NCI-H526 treated with DMSO at 0.1 percent for 48 hours (cell line): ENCODE measurements at regions not wholly inside any gene's neighbourhood (a gene's known extent, or its start where the extent isn't known, plus 50 kb on each side); places are given as distances from the start of the nearest gene placed in this dataset.

ENCODE experiments used
- DNase-seq: peaks from one replicate; lab custom pipeline; 2025; lab: John Stamatoyannopoulos, UW

DNA sequence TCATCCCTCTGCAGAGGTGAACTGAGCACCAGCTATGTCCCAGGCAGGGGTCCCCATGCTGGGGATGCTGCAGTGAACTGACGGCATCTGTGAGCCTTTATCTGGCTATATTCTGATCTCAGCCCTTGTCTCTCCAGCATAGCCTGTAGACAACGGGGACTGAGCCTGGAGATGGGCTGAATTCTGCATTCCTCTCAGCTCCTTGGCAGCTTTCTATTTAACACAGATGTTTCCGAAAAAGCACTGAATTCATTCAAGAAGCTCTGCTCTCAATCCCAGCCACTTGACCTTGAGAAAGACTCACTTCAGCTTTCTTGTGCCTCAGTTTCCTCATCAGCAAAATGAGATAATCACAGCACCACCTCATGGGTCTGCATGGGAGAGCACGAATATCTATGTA, 204.4 kb upstream of the PMEPA1 start:
- DNase-seq, result no peak

DNA sequence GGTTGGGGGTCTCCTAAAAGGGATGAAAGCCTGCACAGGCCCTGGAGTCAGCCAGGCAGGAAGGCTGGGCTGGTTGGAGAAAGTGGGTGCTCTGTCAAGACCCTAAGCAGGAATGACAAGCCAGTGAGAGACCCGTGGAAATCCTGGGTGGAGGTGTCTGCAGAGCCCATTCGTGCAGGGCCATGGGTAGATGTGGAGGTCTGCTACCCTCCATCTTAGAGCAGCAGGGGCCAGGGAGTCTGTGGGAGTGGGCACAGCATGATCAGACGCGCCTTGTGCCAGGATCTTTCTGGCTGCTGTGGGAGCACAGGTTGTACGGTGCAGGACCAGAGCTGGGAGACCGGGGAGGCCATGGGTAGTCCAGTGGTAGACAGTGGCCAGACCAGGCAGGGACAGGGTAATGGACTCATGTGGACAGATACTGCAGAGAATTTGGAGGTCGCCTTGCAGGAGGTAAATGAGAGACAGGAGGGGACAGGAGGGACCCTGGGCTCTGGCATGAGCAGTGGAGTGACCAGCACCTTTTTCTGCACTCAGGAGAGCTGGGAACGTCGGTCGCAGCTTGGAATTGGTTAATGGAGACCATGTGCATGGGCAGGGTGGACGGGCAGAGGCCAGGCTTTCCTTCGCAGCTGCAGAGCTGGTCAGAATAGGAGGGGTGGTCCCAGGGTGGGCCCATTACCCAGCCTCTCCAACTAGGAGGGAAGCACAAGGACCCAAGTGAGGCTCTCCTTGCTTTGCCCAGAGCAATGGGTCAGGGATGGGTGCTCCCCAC, 203.5 kb upstream of the PMEPA1 start:
- no peak for DNase-seq

DNA sequence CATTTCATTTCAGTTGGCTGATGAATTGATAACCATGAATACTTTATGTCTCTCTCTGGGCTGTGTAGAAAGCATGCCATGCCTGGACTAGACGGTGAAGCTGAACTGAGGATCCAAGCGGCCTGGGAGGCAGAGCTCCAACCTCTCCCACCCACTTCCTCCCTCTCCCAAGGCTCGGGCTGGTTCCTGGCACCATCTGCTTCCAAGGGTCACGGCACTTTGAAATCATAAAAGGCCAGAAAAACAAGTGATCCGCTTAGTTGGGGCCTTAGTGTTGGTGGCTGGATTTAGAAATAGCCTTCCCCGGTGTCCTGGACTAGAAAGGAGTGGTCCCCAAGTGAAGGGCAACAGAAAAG, 202.4 kb upstream of the PMEPA1 start:
- no peak for DNase-seq

DNA sequence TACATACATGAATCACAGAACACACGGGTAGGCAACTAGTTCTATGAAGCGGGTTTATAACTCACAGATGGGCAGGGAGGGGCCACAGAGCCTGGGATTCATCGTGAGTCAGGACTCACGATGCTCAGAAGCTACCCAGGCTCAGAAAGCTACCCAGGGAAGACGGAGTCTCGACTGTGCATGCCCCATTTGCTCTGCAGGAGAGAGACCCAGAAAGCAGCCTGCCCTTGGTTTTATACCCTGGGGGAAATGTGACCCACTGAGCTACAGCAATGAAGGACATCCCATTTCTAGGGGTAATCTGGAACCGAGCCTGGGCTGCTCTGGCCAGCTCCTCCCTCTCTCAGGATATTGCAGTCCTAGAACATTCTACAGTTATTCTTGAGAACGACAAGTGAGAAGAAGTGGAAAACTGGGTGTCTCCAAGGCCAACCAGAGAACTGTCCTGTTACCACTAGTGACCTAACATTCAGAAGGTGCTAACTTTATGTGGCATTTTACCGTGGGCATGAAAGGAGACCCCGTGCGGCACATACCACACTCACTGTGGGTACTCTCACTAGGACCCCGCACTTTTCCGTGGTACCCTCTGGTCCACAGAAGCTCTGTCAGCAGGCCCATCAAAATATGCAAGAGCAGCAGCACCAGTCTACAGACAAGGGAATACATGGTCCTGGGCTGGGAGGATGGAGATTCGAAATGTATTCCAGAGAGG, 201.9 kb upstream of the PMEPA1 start:
- no peak for DNase-seq

DNA sequence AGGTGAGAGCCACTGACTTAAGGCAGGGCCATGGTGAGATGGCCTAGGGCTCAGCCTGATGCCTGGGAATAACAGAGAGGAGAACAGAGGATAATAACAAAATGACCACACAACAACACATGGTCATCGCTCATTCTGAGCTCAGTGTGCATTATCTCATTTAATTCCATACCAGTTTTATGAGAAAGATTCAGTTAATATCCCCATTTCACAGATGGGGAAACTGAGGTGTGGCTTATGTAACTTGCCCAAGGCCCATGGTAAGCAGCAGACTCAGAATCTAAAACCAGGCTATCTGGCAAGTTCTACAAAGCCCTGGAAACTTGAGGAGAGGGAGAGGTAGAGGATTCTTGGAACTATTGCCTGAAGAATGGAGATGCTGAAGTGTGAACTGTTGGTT, 200.9 kb upstream of the PMEPA1 start:
- DNase-seq, result no peak

DNA sequence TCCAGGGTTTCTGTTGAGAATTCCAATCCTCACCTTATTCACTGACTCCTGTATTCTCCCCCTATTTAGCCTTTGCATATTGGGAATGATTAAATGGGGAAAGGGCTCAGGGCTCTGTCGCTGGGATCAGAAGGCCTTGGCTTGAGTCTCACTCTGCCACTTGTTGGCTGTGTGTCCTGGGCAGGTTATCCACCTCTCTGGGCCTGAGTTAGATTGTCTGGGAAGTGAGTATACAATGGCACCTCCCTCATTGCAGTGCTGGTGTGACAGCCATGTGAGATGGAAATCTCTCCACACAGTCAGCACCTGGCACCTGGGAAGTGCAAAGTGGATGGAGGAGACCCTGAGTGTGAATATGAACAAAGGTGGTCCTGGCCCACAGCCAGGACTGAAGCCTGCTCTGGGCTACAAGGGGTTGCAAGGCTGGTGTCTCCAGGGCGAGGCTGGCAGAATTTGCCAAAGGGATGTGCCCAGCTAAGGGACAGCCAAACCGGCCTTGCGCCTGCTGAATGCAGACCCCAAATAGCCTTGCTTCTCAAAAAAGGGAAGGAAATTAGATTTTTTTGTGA, 200.0 kb upstream of the PMEPA1 start:
- DNase-seq, result no peak

DNA sequence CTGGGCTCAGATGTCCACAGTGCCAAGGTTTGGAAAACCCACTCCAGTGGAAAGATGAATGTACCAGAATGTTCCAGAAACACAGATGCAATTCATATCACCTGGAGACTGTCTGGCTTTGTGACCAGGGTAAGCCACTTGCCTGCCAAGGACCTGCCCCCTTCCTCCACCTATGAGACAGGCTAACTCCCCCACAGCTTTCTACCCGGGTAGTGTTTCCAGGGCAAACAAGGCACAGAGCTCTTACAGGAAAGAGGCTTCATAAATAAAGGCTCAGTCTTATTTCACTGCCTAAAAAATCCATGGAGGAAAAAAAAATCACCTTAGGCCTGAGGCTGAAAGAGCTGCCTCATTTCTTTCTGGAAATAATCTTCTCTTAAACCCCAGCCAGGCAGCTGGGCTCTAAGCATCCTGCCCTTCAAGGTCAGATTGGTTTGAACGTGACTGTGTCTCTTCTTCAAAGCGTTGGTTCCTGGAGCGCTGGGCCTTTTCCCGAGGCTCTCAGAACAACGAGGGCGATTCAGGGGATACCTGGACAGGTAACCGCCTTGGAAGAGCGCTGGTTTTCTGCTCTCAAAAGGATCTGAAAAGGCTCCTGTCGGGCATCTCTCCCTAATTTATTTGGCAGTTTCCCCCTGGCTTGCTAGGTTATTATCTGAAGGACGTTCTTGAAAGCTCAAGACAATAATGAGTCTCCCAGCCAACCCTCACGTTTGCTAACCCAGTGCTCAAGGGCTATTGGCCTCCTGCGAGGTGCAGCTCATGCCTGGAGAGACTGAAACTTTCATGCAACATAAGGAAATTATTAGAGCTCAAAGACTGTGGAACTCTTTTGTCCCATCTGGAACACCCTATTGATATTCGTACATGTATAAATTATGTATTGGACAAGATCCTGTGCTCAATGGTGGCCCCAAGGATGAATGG, 199.2 kb upstream of the PMEPA1 start:
- DNase-seq, result no peak

DNA sequence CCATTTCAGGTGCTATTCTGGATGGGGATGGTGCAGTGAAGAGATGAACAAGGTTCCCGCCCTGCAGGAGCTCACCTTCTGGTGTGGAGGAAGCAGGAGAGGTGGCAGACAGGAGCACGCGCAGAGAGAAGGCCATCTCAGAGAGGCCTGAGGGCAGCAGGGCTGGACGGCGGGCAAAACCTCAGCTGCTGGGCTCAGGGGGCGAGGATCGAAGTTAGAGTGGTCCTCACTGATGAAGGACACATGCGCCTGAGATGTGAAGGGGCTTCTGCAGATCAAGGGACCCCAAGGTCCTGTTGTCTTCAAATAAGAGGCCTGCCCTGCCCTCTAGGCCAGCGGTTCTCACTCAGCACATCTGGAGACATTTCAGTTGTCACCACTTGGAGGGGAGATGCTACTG, 198.4 kb upstream of the PMEPA1 start:
- no peak for DNase-seq

DNA sequence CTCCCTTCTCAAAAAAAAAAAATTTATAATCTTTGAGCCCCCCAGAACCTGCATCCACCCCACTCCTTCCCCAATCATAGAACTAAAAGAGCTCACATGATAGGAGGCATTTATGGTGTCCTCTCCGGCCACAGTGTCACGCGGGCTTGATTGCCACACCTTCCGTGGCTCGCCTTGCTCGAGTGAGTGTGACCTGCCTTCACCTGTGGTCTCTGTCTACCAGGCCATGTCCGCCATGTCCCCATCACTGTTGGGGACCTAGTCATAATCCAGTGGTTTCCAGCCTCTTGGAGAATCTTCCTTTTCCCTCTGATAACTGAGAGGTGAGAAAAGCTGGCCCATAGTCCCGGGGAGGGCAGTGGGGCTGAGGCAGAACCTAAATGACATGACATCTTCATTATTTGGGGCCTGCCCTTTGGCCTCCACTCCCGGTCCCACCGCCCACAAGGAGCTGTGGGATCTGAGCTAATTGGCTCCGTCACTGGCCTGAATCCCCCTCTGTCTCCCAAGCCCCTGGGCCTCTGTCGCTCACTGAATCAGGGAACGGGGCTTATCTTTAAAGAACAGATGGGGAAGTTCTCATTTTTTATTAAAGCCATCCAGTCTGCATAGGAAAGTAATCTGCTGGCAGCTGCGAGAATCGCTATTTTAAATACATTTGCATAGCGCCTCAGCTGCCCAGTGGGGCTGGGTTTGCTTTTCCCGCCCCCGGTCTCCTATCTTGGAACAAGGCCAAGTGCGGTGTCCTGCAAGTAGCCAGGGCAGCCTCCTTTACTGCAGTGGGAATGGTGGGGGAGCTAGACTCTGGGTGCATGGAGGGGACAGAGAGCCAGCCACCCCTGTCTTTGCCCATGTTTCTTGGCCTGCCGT, 197.6 kb upstream of the PMEPA1 start:
- peak; percentile 85 for DNase-seq

DNA sequence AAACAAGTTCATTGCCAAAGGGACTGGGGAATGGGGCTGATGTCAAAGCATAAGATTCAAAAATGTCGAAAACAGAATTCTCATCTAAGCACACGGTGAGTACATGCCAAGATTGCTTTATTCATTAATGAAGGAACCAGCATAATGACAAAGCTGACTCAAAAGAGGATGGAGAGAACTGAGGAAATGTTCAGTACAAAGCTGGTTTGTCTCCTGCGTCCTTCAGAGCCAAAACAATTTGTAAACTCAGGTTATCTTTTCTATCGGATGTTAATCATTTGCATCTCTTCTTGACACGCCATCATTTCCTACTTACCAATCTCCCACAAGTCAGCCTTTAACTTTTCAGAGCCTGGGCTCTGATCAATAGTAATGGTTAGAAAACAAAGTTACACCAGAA, 195.6 kb upstream of the PMEPA1 start:
- DNase-seq, result no peak

DNA sequence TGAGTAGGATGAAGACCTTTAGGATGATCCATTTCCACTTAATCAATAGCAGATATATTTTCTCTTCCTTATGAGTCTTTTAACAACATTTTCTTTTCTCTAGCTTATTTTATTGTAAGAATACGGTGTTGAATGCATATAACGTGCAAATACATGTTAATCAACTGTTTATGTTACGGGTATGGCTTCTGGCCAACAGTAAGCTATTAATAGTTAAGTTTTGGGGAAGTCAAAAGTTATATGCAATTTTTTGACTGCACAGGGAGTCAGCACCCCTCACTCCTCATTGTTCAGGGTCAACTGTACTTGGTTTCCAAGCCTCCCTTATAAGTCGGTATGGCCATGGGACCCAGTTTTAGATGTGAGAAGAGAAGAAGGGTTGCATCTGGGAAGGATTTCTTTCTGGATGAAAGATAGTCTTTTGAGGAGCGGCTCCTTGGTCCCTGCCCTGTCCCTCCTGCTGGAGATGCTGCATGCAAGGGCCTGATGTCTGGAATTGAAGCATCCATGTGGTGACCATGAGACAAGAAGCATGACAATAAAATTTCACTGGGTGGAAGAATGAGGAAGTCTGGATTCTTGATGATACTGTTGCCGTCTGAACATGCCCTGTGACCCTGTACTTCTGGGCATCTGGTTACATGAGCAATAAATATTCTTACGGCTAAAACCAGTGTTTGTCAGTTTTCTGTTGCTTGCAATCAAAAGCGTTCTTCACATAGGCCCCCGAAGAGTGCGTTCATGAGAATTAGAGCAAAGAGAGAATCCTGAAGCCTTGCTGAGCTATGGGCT, 194.7 kb upstream of the PMEPA1 start:
- no peak for DNase-seq

DNA sequence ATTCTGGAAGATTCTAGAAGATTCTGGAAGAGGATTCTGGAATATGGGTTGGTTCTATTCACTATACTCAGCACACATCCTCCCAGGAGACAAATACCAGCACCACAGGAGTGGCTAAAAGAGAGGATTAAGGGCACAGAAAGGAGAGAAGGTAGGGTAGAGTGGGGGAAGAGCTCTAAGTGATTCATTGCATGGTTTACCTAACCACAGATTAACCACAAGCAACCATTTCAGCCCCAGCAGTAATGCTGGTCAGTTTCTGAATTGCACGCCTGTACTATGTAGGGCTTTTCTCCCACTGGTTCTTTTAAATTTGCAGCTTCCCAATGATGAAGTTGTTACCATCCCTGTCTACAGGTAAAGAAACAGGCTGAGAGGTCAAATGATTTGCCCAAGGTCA, 192.7 kb upstream of the PMEPA1 start:
- no peak for DNase-seq

DNA sequence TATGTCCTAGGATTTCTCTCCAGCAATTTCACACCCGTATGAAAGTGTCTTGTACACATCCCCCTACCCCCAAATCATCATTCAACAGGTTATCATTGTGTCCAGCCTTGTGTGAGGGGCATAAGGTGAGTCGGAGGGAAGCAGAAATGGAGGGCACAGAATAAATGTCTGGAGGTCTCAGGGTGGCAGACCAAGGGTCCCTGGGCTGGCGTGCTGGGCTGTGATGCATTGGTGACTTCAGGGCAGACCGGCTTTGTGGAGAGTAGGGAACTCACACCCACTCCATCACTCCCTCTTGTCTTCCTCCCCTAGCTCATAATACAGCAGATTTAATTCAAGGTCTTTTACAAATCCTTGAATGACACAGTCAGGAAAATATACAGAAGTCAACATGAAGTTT, 191.7 kb upstream of the PMEPA1 start:
- no peak for DNase-seq

DNA sequence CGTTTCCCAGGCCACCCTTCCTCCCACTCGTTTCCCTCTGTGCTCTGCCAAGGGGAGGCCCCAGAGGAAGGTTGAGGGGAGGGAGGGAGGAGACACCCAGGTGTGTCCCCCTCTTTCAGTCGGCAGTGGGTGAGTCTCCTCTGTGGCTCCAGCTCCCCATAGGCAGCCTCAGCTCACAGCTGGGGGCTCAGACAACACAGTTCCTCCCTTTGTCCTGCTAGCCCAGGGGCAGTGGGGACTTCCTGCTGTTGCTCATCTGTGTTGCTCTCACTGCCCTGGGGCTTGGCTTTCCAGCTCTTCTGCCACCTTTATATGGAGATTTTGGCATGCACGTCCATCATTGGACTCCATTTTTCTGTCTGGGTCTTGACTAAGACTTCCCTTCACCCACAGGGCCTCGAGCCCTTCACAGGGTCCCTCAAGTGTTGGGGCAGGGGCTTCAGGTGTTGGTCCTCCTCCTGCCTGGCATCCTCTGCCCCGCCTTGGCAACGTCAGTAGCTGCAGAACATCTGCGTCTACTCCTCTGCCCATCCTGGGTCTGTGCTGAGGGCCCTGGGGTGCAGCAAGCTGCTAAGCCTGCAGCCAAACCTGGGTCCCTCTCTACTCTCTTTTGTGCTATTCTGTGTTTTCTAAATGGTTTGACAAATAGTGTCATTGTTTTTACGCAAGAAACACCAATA, 190.6 kb upstream of the PMEPA1 start:
- DNase-seq, result no peak

DNA sequence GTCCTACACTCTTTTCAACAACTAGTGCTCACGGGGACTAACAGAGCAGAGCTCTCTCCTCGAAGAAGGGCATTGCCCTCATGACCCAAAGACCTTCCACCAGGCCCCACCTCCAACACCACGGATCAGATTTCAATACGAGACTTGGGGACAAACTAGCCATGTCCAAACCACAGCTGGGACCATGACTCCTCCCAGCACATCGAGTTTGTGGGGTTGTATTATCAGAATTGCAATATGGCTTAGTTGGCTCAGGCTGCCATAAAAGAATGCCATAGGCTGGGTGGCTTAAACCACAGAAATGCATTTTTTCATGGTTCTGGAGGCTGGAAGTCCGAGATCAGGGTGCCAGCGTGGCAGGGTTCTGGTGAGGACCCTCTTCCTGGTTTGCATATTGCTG, 189.7 kb upstream of the PMEPA1 start:
- no peak for DNase-seq

DNA sequence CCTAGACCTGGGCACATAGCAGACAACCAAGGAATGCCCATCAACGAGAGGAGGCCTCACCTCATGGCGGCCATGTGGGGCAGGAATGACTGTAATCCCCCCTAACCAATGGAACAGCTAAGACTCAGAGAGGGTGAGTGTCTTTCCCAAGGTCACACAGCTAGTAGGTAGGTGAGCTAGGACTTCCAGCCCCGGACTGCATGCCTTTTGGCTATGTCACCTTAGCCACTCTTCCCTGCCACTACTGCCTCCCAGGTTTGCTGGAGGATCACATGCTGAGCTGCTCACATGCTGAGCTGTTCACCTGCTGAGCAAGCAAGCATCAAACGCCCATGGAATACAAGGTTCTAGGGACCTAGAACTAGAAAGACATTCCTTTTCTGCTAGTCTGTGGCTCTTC, 188.5 kb upstream of the PMEPA1 start:
- DNase-seq, result no peak

DNA sequence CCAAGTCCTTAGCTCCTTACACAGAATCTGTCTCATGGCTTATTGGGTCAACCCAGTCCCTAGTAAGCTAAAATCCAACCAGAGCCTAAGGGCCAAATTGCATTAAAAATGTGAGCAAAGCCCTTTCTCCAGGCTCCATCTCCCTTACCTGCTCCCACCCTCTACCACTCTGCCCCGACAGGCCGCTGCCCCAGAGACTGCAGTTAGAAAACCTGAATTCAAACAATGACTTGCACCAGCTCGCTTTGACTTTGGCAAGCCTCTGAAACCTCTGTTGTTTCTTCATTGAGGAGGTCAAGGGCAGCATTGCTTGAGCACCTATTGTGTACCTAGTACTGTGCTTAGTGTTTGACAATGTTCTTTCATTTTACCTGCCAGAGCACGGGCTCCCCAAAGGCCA, 188.1 kb upstream of the PMEPA1 start:
- no peak for DNase-seq

DNA sequence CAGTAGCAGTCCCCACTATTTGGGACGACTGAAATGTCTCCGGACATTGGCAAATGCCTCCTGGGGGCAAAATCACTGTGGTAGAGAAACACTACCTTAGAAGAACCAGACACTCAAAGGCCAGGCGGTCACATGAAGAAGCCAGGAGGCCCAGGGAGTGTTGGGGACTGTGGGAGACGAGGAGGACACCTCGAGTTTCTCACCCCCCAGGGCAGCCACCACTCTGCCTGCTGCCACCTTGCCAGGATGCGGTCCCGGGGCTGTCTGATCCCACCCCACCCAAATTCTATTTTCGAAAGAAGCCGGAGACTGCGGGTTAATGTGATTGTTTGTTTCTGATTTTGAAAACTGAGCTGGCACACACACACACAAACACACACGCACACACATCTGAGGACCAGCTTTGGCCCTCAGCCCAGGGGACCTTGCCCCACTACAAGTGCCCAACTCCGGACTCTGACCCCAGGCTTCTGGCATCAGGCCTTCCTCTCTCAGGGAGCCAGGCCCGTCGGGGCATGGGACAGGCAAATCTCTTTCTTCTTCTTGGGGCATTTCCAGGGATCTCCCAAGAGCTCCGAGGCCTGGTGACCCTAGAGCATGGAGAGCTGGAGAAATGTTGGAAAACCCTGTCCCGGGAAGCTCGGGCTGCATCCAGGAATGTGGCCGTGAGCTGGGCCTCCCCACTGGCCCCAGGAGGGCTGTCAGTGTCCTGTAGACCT, 187.5 kb upstream of the PMEPA1 start:
- DNase-seq, result no peak

DNA sequence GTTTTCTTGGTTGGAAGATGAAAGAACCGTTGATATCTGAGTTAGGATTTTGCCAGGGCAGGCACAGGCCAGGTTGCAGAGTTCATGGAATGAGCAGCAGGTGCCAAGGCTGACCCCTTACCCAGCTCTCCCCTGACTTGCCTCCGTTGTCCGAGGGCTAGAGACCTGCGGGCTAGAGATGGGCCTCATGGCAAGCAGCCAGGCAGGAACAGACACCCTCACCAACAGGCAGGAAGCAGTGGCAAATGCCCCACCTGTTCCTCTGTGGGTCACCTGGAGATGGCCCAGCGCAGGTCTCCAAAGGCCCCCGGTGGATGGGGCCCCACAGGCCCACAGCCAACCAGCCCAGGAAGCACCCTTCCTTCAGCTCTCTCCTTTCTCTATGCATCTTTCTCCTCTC, 186.7 kb upstream of the PMEPA1 start:
- DNase-seq, result no peak
